ENCODE measurements at regions not wholly inside any gene's neighbourhood (a gene's known extent, or its start where the extent isn't known, plus 50 kb on each side); places are given as distances from the start of the nearest gene placed in this dataset.

- Histone ChIP-seq H2AK9ac (replicated peaks; ENCODE audit: low read depth, low read length, poor library complexity) (no peak overlapping the region), H3K18ac (ENCODE audit: low read depth, low read length) (no peak overlapping the region), H3K14ac (replicated peaks; ENCODE audit: low read depth, low read length) (no peak overlapping the region), H3K79me1 (ENCODE audit: low read depth in 1 of 2, low read length in 2 of 2) (no peaks in the 10 kb centered on the region), H4K8ac (ENCODE audit: low read depth in 2 of 2, low read length in 2 of 2) (no peak overlapping the region), H4K20me1 (ENCODE audit: insufficient read depth, low read length) (no peaks in the 10 kb centered on the region), H3K36me3 (ENCODE audit: control insufficient read depth, insufficient read depth, low read length) (no peaks in the 10 kb centered on the region), H3K56ac (ENCODE audit: extremely low read depth, insufficient read depth, low read length) (no peak overlapping the region), H3K9me3 (ENCODE audit: control insufficient read depth, insufficient read depth, low read length) (no peaks in the 10 kb centered on the region; the same call in 1 of the 2 replicates), H2BK120ac (ENCODE audit: low read depth, low read length) (no peak overlapping the region), H3K4me1 (ENCODE audit: control insufficient read depth, insufficient read depth, low read length) (no peaks in the 10 kb centered on the region), H3K27ac (ENCODE audit: insufficient read depth, low read length) (no peak overlapping the region), H3K4me2 (ENCODE audit: low read depth, low read length) (no peak overlapping the region), H2BK20ac (ENCODE audit: low read depth, low read length) (no peak overlapping the region), H3K9ac (ENCODE audit: low read depth, low read length) (no peak overlapping the region), H4K5ac (ENCODE audit: low read depth, low read length) (no peak overlapping the region), H2AFZ (replicated peaks; ENCODE audit: low read length, poor library complexity) (no peak overlapping the region), H4K91ac (ENCODE audit: insufficient read depth, low read depth, low read length) (no peak overlapping the region), H3K27me3 (ENCODE audit: control insufficient read depth, insufficient read depth, low read length) (no peaks in the 10 kb centered on the region), H3K4ac (ENCODE audit: low read depth, low read length) (no peak overlapping the region), H2BK15ac (ENCODE audit: low read depth, low read length) (no peak overlapping the region), H3K4me3 (ENCODE audit: insufficient read depth, low read depth, low read length) (no peak overlapping the region), H2BK5ac (ENCODE audit: low read depth, low read length, poor library complexity, severe bottlenecking) (no peak overlapping the region), H2AK5ac (ENCODE audit: low read depth, low read length) (no peak overlapping the region), H3K23ac (ENCODE audit: low read depth, low read length) (no peak overlapping the region), H3K9me1 (ENCODE audit: insufficient read depth, low read length) (no peaks in the 10 kb centered on the region)
- intact Hi-C loops (cut with micrococcal nuclease): no loop called here
- ChIA-PET POLR2A (ENCODE audit: unreplicated experiment) (no interaction called here), CTCF (interaction anchor here (0.6 kb wide), 1 partner anchor 61 kb away, joined by 3 read pairs; no protein-coding TSS in a partner anchor)
- DNase-seq: no peak
- BruUV-seq (replicated peaks): no TSS peak
- in situ Hi-C loops (cut with MboI; ENCODE audit: low sequenced_read_pairs): no loop called here
- no peak for ATAC-seq (ENCODE audit: low read depth)
- TF ChIP-seq FOS (IDR thresholded peaks at IDR 0.05; ENCODE audit: low read depth, low read length): no peak
- no peak for TF ChIP-seq RFX5 (IDR thresholded peaks at IDR 0.05; ENCODE audit: low read depth, low read length)
- TF ChIP-seq, protein P1, sequence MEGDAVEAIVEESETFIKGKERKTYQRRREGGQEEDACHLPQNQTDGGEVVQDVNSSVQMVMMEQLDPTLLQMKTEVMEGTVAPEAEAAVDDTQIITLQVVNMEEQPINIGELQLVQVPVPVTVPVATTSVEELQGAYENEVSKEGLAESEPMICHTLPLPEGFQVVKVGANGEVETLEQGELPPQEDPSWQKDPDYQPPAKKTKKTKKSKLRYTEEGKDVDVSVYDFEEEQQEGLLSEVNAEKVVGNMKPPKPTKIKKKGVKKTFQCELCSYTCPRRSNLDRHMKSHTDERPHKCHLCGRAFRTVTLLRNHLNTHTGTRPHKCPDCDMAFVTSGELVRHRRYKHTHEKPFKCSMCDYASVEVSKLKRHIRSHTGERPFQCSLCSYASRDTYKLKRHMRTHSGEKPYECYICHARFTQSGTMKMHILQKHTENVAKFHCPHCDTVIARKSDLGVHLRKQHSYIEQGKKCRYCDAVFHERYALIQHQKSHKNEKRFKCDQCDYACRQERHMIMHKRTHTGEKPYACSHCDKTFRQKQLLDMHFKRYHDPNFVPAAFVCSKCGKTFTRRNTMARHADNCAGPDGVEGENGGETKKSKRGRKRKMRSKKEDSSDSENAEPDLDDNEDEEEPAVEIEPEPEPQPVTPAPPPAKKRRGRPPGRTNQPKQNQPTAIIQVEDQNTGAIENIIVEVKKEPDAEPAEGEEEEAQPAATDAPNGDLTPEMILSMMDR (conservative IDR thresholded peaks at IDR 0.05; ENCODE audit: low read depth, low read length): no peak
- TF ChIP-seq NFE2L2 (IDR thresholded peaks at IDR 0.05; ENCODE audit: low read depth, low read length): no peak
- TF ChIP-seq MXI1 (IDR thresholded peaks at IDR 0.05; ENCODE audit: borderline replicate concordance, low read depth, low read length): no peak
- no peak for TF ChIP-seq SMC3 (IDR thresholded peaks at IDR 0.05; ENCODE audit: low read depth, low read length)
- no peak for TF ChIP-seq RAD21 (IDR thresholded peaks at IDR 0.05; ENCODE audit: low read length)
- no peak for TF ChIP-seq BHLHE40 (IDR thresholded peaks at IDR 0.05; ENCODE audit: low read depth, low read length)
- TF ChIP-seq CHD1 (IDR thresholded peaks at IDR 0.05; ENCODE audit: low read depth, low read length): no peak
- TF ChIP-seq MAFK (IDR thresholded peaks at IDR 0.05; ENCODE audit: low read depth, low read length): no peak
- TF ChIP-seq CEBPB (IDR thresholded peaks at IDR 0.05; ENCODE audit: low read depth, low read length): no peak
- no peak for TF ChIP-seq MAZ (IDR thresholded peaks at IDR 0.05; ENCODE audit: borderline replicate concordance, low read depth, low read length)
- TF ChIP-seq POLR2A (IDR thresholded peaks at IDR 0.05; ENCODE audit: low read depth, low read length): no peak
- no peak for TF ChIP-seq USF2 (IDR thresholded peaks at IDR 0.05; ENCODE audit: low read depth, low read length)
- no peak for TF ChIP-seq ELK1 (IDR thresholded peaks at IDR 0.05; ENCODE audit: borderline replicate concordance, low read depth, low read length)
- no peak for TF ChIP-seq RCOR1 (IDR thresholded peaks at IDR 0.05; ENCODE audit: insufficient replicate concordance, low read length)
- dilution Hi-C loops (cut with HindIII; ENCODE audit: low sequenced_read_pairs, unreplicated experiment): no loop called here
- WGBS, 2 experiments (ENCODE audit: extremely low coverage in 2 of 2, insufficient read length in 1 of 2): no CpG with 5 or more reads among the region's 1 CpG
Measured at GRCh38 chr13:89204435-89204834, 1533.3 kb downstream of the SLITRK5 start.

Measured in IMR-90 (cell line).